Activated T-cell treated with anti-CD3 and anti-CD28 coated beads, Interleukin-2, amount 50 U/mL, for 24 hours (primary cell): ENCODE measurements at regions not wholly inside any gene's neighbourhood (a gene's known extent, or its start where the extent isn't known, plus 50 kb on each side); places are given as distances from the start of the nearest gene placed in this dataset.

Source experiments
- DNase-seq: peaks from one replicate; pipeline ENCODE4 v3.0.0-alpha.2; 2020
- H3K27ac Mint-ChIP-seq: 2 replicates; pipeline ENCODE4 v1.8.0; 2020; ENCODE audit warnings: mild to moderate bottlenecking, mixed read lengths
- H3K27me3 Mint-ChIP-seq: 2 replicates; pipeline ENCODE4 v1.8.0; 2020; ENCODE audit warnings: mixed read lengths
- H3K36me3 Mint-ChIP-seq: 2 replicates; pipeline ENCODE4 v1.8.0; 2020; ENCODE audit warnings: low read depth, mixed read lengths
- H3K4me1 Mint-ChIP-seq: 2 replicates; pipeline ENCODE4 v1.8.0; 2020; ENCODE audit warnings: low read depth, mixed read lengths
- H3K4me3 Mint-ChIP-seq: 2 replicates; pipeline ENCODE4 v1.8.0; 2020; ENCODE audit warnings: mild to moderate bottlenecking, moderate library complexity, mixed read lengths
- H3K9me3 Mint-ChIP-seq: 2 replicates; pipeline ENCODE4 v1.8.0; 2020; ENCODE audit warnings: mixed read lengths

DNA sequence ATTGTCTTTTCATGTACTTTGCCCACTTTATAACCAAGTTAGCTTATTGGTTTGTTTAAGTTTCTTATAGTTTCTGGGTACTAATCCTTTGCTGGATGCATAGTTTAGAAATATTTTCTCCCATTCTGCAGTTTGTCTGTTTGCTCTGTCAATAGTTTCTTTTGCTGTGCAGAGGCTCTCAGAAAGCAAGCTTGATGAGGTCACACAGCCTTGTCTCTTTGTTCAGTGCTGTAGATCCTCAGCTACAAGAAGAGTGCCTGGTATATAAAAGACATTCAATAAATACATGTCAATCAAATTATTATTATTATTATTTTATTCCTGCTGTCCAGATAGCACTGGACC lies 55.2 kb upstream of the MEDAG start:
- no peak for DNase-seq
- Mint-ChIP-seq H3K27me3 (peaks cover 9% of the 10 kb centered on the region), H3K4me3 (no peak overlapping the region), H3K4me1 (peaks cover 21% of the 10 kb centered on the region), H3K9me3 (peaks cover 3% of the 10 kb centered on the region), H3K36me3 (no peaks in the 10 kb centered on the region), H3K27ac (no peak overlapping the region)

DNA sequence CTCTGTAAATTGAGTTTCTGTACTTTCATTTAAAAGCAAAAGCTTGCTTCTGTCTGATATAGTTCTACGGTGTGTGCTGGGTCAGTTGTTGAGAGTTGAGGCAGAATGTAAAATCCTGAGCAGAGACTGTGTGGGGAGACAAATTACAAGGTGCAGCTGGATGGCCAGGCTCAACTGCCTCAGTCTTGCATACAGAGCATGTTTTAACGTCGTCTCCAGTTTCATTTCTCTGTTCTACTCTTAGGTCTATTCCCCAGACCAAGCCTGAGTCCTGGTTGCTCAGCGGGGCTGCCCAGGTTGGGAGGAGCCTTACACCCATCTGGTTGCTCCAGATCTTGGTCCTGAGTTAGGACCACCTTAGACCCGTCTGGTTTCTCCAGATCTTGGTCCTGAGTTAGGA lies 54.4 kb upstream of the MEDAG start:
- no peaks in the 10 kb centered on the region for H3K36me3 Mint-ChIP-seq
- no peak overlapping the region for H3K27ac Mint-ChIP-seq
- H3K9me3 Mint-ChIP-seq: peaks cover 3% of the 10 kb centered on the region
- peaks cover 17% of the 10 kb centered on the region for H3K4me1 Mint-ChIP-seq
- no peak overlapping the region for H3K4me3 Mint-ChIP-seq
- DNase-seq: no peak
- peaks cover 9% of the 10 kb centered on the region for H3K27me3 Mint-ChIP-seq

DNA sequence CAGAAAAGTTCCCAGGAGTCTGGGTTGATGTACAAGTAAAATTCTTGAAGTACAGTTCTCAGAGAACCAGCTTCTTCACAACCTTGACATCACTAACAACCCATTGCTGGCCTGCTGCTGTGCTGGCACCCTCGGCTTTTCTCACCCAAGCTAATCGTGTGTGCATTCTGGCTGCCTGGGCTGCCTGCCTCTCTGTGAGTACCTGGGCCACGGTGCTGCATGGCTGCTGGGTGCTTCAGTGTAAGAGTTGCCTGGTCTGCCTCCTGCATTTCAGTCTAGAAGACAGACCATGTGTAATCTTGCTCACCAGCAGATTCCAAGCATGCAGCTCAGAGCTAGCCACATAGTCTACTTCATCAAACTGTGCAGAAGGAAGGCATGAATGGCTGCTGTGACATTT lies 50.5 kb upstream of the MEDAG start:
- H3K27me3 Mint-ChIP-seq: peaks cover 5% of the 10 kb centered on the region
- H3K9me3 Mint-ChIP-seq: no peaks in the 10 kb centered on the region
- H3K27ac Mint-ChIP-seq: no peak overlapping the region
- H3K4me1 Mint-ChIP-seq: no peaks in the 10 kb centered on the region
- H3K4me3 Mint-ChIP-seq: no peak overlapping the region
- no peak for DNase-seq
- H3K36me3 Mint-ChIP-seq: no peaks in the 10 kb centered on the region

DNA sequence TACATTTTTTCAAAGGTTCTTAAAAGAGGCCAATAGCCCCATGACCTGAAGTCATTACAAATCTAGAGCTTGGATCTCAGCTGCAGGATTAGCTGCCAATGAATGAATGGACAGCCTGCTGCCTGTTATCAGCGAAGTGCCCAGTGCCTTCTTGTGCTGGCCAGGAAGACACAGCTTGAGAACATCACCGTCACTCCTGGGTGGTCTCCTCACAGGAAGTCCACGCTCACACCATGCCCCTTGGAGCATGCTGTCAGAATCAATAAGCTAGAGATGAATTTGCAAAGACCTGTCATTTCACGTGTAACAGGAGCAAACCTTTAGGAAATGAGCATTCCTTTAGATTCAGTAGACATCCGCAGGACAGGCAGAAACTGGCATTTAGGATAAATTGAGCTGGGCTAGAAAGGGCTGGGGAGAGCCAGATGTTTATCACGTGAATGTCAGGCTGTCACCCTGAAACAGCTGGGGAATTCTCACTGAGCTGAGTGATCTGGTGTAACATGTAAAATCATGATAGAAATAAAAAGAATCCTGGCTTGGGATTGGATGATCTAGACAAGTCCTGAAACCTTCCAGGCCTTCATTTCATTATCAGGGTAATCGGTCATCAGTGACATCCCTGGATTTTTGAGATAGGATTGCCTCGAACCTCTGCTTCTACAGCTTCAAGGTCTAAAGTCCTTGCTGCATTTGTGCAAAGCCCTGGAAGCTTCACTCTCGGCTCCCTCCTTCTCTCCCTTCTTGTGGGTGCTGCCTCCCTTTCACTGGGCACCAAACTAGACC lies 49.9 kb upstream of the MEDAG start:
- H3K36me3 Mint-ChIP-seq: no peaks in the 10 kb centered on the region
- no peaks in the 10 kb centered on the region for H3K4me1 Mint-ChIP-seq
- H3K27me3 Mint-ChIP-seq: peaks cover 4% of the 10 kb centered on the region
- no peak overlapping the region for H3K4me3 Mint-ChIP-seq
- H3K27ac Mint-ChIP-seq: no peak overlapping the region
- no peaks in the 10 kb centered on the region for H3K9me3 Mint-ChIP-seq
- DNase-seq: no peak
